ENCODE measurements at regions not wholly inside any gene's neighbourhood (a gene's known extent, or its start where the extent isn't known, plus 50 kb on each side); places are given as distances from the start of the nearest gene placed in this dataset.

GRCh38 chr12:23433121-23433520, 516.3 kb downstream of the SOX5 start:
- TF ChIP-seq EZH2 (IDR thresholded peaks at IDR 0.05; ENCODE audit: low read length, missing control alignments) (no peak), CTCF (conservative IDR thresholded peaks at IDR 0.05 in 1 of 2, IDR thresholded peaks at IDR 0.05 in 1 of 2; ENCODE audit: low read depth in 1 of 2, low read length in 2 of 2) (no peak)
